BJ (cell line): ENCODE measurements at regions not wholly inside any gene's neighbourhood (a gene's known extent, or its start where the extent isn't known, plus 50 kb on each side); places are given as distances from the start of the nearest gene placed in this dataset.
"Not testable (repeated sequence)": the region's sequence is repeated elsewhere in the genome, so short reads cannot be mapped to it uniquely, and the experiment has no call there.

ENCODE experiments used
- CTCF ChIA-PET: fragments of 350-600 bp; formaldehyde crosslinking; extraction: SDS; loops from one replicate; lab custom pipeline; 2021; ENCODE audit warnings: antibody characterized with exemption, inconsistent platforms; lab: Yijun Ruan, JAX
- POLR2A ChIA-PET: fragments of 300-600 bp; sonication (Branson Sonifier 250); formaldehyde crosslinking; extraction: SDS; loops from one replicate; lab custom pipeline; 2021; ENCODE audit warnings: antibody characterized with exemption; lab: Charles Lee
- DNase-seq: peaks from one replicate; pipeline ENCODE4 v3.0.0-alpha.2; 2011; ENCODE audit warnings: low read depth
- H3K27me3 ChIP-seq: 2 replicates; pipeline ENCODE4 v1.6.0; 2011; ENCODE audit warnings: low read length; ENCODE audit not compliant: control insufficient read depth, insufficient read depth
- H3K36me3 ChIP-seq: 2 replicates; pipeline ENCODE4 v1.5.1; 2011; ENCODE audit warnings: low read length; ENCODE audit not compliant: control insufficient read depth, insufficient read depth
- H3K4me3 ChIP-seq: 2 replicates; pipeline ENCODE4 v1.5.1; 2011; ENCODE audit warnings: low read depth, mild to moderate bottlenecking, control low read depth, low read length
- TF ChIP-seq, protein P1 (sequence below): IDR thresholded peaks from 2 replicates; pipeline ENCODE4 v1.5.1; 2011; ENCODE audit warnings: low read depth, mild to moderate bottlenecking, control low read depth, inconsistent platforms, low read length, moderate library complexity; ENCODE audit not compliant: insufficient read depth

DNA sequence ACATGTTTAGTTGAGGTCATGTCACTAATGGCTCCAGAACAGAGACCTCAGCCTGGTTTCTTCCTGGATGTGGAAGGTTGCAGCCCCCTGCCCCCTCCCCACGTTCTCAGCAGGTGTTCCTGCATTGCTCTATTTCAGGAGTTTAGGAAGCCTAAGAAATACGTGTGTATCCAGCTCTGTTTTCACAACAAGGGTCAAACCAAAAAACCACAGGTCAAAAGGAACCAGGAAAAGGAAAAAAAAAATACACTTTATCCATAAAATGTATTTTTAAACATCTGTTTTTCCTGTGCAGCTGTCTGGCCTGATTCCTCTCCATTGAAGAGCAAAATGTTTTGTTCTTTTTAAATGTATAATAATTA lies 107.9 kb upstream of the PLEKHG1 start:
- TF ChIP-seq, protein P1, sequence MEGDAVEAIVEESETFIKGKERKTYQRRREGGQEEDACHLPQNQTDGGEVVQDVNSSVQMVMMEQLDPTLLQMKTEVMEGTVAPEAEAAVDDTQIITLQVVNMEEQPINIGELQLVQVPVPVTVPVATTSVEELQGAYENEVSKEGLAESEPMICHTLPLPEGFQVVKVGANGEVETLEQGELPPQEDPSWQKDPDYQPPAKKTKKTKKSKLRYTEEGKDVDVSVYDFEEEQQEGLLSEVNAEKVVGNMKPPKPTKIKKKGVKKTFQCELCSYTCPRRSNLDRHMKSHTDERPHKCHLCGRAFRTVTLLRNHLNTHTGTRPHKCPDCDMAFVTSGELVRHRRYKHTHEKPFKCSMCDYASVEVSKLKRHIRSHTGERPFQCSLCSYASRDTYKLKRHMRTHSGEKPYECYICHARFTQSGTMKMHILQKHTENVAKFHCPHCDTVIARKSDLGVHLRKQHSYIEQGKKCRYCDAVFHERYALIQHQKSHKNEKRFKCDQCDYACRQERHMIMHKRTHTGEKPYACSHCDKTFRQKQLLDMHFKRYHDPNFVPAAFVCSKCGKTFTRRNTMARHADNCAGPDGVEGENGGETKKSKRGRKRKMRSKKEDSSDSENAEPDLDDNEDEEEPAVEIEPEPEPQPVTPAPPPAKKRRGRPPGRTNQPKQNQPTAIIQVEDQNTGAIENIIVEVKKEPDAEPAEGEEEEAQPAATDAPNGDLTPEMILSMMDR: no peak
- H3K27me3 ChIP-seq: no peaks in the 10 kb centered on the region
- DNase-seq: no peak
- POLR2A ChIA-PET: no interaction called here
- no peaks in the 10 kb centered on the region for H3K36me3 ChIP-seq
- CTCF ChIA-PET: no interaction called here
- H3K4me3 ChIP-seq: no peak overlapping the region

DNA sequence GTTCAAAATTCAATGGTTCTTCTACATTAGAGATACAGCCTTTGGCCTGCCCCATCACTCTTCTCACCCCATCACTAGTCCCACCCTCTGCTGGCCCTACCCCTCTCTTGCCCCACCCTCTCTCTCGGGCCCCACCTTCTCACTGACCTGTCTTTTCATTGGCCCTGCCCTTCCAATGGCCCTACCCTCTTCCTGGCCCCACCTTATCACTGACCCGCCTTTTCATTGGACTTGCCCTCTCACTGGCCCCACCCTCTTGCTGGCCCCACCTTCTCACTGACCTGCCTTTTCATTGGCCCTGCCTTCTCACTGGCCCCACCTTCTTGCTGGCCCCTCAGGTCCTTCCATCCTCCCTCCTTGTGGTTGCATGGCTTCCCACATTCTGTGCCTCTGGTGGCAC lies 107.2 kb upstream of the PLEKHG1 start:
- Histone ChIP-seq H3K36me3 (no peaks in the 10 kb centered on the region), H3K4me3 (no peak overlapping the region), H3K27me3 (no peaks in the 10 kb centered on the region)
- TF ChIP-seq, protein P1: no peak
- ChIA-PET CTCF (no interaction called here), POLR2A (no interaction called here)
- no peak for DNase-seq

DNA sequence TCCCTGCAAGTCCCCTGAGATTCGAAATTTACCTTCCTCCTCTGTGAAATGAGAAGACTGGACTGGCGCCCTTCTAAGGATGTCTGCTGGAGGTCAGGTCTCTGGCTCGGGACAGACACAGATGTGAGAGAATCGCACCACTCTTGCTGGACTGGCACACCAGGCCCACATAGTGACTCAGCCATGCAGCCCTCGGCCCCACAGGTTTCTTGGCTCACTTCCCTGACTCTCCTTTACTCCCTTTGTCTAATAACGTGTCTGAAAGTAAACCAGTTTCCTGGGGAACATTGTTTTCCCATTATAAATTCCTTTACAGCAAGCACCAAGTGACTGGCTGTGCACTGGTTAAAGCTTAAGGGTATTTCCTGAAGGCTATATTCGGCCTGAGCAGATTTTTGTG lies 106.7 kb upstream of the PLEKHG1 start:
- Histone ChIP-seq H3K4me3 (no peak overlapping the region), H3K36me3 (no peaks in the 10 kb centered on the region), H3K27me3 (no peaks in the 10 kb centered on the region)
- TF ChIP-seq, protein P1: no peak
- ChIA-PET POLR2A (no interaction called here), CTCF (interaction anchor here (0.6 kb wide), 1 partner anchor 17 kb away, joined by 4 read pairs; no protein-coding TSS in a partner anchor)
- no peak for DNase-seq

DNA sequence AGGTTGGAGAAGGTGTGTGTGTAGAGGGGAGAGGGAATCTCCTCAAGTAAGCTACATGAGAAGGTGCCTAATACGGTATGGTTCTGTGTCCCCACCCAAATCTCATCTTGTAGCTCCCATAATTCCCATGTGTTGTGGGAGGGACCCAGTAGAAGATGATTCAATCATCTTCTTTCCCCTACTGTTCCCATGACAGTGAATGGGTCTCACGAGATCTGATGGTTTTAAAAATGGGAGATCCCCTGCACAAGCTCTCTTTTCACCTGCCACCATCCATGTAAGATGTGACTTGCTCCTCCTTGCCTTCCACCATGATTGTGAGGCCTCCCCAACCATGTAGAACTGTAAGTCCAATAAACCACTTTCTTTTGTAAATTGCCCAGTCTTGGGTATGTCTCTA lies 106.1 kb upstream of the PLEKHG1 start:
- H3K27me3 ChIP-seq, H3K36me3 ChIP-seq, DNase-seq, H3K4me3 ChIP-seq, POLR2A ChIA-PET: not testable (repeated sequence)
- CTCF ChIA-PET: interaction anchor here (0.6 kb wide), 1 partner anchor 16 kb away, joined by 4 read pairs; no protein-coding TSS in a partner anchor

DNA sequence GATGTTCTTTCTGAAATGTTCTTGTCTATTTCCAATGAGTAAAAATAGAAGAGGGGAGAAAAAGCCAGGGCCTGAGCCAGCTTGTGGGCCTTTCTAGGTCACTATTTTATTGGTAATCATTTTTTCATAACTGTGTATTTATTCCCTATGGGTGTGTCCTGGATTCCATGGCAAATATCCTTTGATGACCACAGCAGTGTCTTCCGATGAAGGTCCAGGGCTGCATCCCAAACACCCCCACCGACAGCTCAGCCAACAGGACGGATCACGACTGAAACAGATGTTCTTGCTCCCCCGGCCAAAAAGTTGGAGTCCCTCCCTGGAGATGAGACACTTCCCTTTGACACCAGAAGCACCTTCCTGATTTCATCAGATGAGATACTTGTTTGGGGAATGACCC lies 105.4 kb upstream of the PLEKHG1 start:
- DNase-seq: no peak
- no peaks in the 10 kb centered on the region for H3K36me3 ChIP-seq
- POLR2A ChIA-PET: no interaction called here
- CTCF ChIA-PET: no interaction called here
- H3K27me3 ChIP-seq: no peaks in the 10 kb centered on the region
- TF ChIP-seq, protein P1: no peak
- H3K4me3 ChIP-seq: no peak overlapping the region

DNA sequence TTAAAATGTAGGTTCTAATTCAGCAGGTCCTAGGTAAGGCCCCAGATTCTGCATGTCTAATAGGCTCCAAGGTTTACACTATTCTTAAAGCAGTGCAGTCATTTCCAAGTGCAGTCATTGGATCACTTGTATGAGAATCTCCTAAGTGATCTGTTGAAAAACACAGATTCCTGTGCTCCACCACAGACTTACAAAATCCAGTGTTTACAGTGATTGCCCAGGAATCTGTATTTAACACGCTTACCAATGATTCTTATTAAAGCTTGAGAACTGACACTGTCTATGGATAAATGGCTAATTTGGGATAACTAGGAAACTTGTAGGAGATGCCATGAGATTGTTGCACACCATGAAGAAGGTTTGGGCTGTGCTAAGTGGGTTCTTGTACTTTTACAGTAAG lies 104.6 kb upstream of the PLEKHG1 start:
- ChIA-PET CTCF (no interaction called here), POLR2A (no interaction called here)
- H3K27me3 ChIP-seq: no peaks in the 10 kb centered on the region
- no peak overlapping the region for H3K4me3 ChIP-seq
- DNase-seq: no peak
- H3K36me3 ChIP-seq: no peaks in the 10 kb centered on the region
- TF ChIP-seq, protein P1: no peak
